LNCaP clone FGC (cell line): ENCODE measurements at regions not wholly inside any gene's neighbourhood (a gene's known extent, or its start where the extent isn't known, plus 50 kb on each side); places are given as distances from the start of the nearest gene placed in this dataset.

Experiments used
- DNase-seq: peaks from one replicate; pipeline ENCODE4 v3.0.0-alpha.2; 2011; ENCODE audit warnings: low read depth
- H3K4me3 ChIP-seq: 2 replicates; pipeline ENCODE4 v1.5.1; 2011; ENCODE audit warnings: mild to moderate bottlenecking, low read depth, low read length, control low read depth
- CTCF ChIP-seq: IDR thresholded peaks from 2 replicates; pipeline ENCODE4 v1.5.1; 2012; ENCODE audit warnings: mild to moderate bottlenecking; ENCODE audit not compliant: control insufficient read depth, insufficient read depth; ENCODE audit errors: extremely low read depth

- DNase-seq = no peak
- H3K4me3 ChIP-seq = no peak overlapping the region
- no peak for TF ChIP-seq CTCF
Observed at GRCh38 chr2:2935445-2936149, 442.0 kb downstream of the EIPR1 start.

- no peak for DNase-seq
- no peak overlapping the region for H3K4me3 ChIP-seq
- TF ChIP-seq CTCF = no peak
Observed at GRCh38 chr2:2933426-2933825, 444.2 kb downstream of the EIPR1 start.

- TF ChIP-seq CTCF = no peak
- H3K4me3 ChIP-seq = no peak overlapping the region
- DNase-seq = no peak
Observed at GRCh38 chr2:2932692-2933305, 444.8 kb downstream of the EIPR1 start.

GRCh38 chr2:2932189-2932588 is 445.4 kb downstream of the EIPR1 start:
- no peak for TF ChIP-seq CTCF
- H3K4me3 ChIP-seq = no peak overlapping the region
- DNase-seq = no peak

GRCh38 chr2:2931318-2932075 is 446.1 kb downstream of the EIPR1 start:
- no peak for TF ChIP-seq CTCF
- H3K4me3 ChIP-seq = no peak overlapping the region
- no peak for DNase-seq

GRCh38 chr2:2930841-2931240 is 446.8 kb downstream of the EIPR1 start:
- no peak for TF ChIP-seq CTCF
- DNase-seq = no peak
- no peak overlapping the region for H3K4me3 ChIP-seq

- no peak overlapping the region for H3K4me3 ChIP-seq
- no peak for DNase-seq
- no peak for TF ChIP-seq CTCF
Observed at GRCh38 chr2:2926858-2927175, 450.8 kb downstream of the EIPR1 start.
